Kidney epithelial cell (primary cell): ENCODE measurements at regions not wholly inside any gene's neighbourhood (a gene's known extent, or its start where the extent isn't known, plus 50 kb on each side); places are given as distances from the start of the nearest gene placed in this dataset.
A peak's percentile ranks its signal among the peaks of the same experiment; 100 is the strongest.

Experiments used
- DNase-seq: peaks from one replicate; pipeline ENCODE4 v3.0.0-alpha.2; 2010; ENCODE audit warnings: low read depth
- H3K27me3 ChIP-seq: 2 replicates; pipeline ENCODE4 v1.6.0; 2011; ENCODE audit warnings: low read length; ENCODE audit not compliant: control insufficient read depth, insufficient read depth
- H3K36me3 ChIP-seq: 2 replicates; pipeline ENCODE4 v1.5.1; 2011; ENCODE audit warnings: low read length; ENCODE audit not compliant: control insufficient read depth, insufficient read depth
- H3K4me3 ChIP-seq: 2 replicates; pipeline ENCODE4 v1.5.1; 2011; ENCODE audit warnings: low read depth, mild to moderate bottlenecking, control low read depth, low read length
- TF ChIP-seq, protein P1 (sequence below): IDR thresholded peaks from 2 replicates; pipeline ENCODE4 v1.5.1; 2011; ENCODE audit warnings: mild to moderate bottlenecking, moderate library complexity, low read length, control low read depth, inconsistent platforms; ENCODE audit not compliant: insufficient read depth, poor library complexity, severe bottlenecking

DNA sequence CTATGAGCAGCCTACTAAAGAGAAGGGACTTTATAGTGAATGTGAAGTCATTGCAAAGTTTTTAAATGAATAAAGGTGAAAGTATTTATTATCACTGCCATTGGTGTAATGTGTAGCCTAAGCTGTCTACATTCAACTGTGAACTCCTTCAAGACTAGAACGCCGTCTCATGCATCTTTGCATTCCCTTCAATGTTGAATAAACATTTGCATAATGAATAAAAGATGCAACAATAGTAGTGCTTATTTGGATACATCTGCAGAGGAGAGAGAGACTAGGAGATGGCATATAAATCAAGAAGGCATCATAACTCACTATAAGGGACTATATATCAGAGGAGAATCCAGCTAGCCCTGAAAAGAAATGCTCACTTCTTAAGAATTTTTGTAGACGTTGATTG lies 1623.8 kb upstream of the TENM3 start:
- DNase-seq = no peak
- Histone ChIP-seq H3K36me3 (no peaks in the 10 kb centered on the region), H3K4me3 (no peak overlapping the region), H3K27me3 (no peaks in the 10 kb centered on the region)
- TF ChIP-seq, protein P1, sequence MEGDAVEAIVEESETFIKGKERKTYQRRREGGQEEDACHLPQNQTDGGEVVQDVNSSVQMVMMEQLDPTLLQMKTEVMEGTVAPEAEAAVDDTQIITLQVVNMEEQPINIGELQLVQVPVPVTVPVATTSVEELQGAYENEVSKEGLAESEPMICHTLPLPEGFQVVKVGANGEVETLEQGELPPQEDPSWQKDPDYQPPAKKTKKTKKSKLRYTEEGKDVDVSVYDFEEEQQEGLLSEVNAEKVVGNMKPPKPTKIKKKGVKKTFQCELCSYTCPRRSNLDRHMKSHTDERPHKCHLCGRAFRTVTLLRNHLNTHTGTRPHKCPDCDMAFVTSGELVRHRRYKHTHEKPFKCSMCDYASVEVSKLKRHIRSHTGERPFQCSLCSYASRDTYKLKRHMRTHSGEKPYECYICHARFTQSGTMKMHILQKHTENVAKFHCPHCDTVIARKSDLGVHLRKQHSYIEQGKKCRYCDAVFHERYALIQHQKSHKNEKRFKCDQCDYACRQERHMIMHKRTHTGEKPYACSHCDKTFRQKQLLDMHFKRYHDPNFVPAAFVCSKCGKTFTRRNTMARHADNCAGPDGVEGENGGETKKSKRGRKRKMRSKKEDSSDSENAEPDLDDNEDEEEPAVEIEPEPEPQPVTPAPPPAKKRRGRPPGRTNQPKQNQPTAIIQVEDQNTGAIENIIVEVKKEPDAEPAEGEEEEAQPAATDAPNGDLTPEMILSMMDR = no peak

DNA sequence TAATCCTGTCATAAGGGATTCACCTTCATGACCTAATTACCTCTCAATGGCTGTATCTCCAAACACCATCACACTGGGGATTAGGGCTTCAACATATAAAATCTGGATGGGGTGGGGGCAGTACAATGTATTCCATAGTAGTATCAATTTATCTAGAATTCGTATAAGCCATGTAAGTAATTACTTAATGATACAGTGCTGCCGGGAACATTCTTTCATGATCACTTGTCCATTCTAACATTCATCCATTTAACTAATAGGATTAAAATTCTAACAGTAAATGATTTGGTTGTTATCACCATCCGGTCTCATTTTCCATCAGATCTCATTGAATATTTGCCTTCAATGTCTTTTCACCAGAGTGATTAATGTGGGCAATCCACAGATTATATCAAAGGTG lies 1620.9 kb upstream of the TENM3 start:
- DNase-seq = no peak
- no peaks in the 10 kb centered on the region for H3K27me3 ChIP-seq
- no peak overlapping the region for H3K4me3 ChIP-seq
- H3K36me3 ChIP-seq = no peaks in the 10 kb centered on the region
- TF ChIP-seq, protein P1 = no peak

DNA sequence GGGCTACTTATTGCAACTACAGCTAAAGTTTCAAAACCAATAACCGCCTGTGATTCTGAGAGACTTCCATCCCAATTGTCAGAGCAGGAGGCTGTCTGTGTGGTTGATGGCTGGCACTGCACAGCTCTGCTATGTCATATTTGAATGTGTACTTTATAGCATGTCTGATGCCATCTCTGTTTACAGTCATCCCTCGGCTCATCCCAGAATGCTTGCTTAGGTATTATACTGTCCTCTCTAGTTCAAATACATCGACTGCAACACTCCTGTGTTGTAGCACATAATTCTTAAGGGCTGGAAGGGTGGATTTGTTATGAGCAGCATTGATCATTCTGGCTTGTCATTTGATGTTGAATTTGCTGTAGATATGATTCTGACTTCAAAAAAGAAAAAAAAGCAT lies 1617.5 kb upstream of the TENM3 start:
- TF ChIP-seq, protein P1 = no peak
- no peak for DNase-seq
- H3K4me3 ChIP-seq = no peak overlapping the region
- no peaks in the 10 kb centered on the region for H3K36me3 ChIP-seq
- H3K27me3 ChIP-seq = no peaks in the 10 kb centered on the region

DNA sequence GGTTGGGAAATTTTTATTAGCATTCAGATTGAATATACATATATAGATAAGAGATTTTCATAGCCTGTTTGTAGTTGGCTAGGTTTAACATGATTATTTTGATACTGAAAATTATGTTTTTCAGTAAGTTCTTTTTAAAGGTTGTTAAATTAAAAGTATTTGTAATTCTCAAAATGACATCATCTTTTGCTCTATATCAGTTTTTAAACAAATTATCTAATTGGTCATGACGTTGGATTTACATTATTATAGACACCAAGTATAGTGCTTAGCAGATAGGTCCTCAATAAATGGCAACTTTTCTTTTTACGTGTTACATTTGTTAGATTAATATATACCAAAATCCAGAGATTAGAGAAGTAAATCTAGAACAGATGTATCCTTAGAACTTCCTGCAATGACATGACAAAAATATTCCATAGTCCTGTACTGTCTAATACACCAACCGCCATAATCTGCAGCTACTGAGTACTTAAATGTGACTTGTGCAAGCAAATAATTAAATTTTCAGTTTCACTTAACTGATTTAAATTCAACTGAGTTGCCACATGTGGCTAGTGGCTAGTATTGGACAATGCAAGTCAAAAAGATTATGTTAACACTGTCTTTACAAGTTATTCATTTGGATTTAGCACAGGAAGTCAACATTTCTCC lies 1613.1 kb upstream of the TENM3 start:
- Histone ChIP-seq H3K27me3 (no peaks in the 10 kb centered on the region), H3K4me3 (no peak overlapping the region), H3K36me3 (no peaks in the 10 kb centered on the region)
- TF ChIP-seq, protein P1 = no peak
- DNase-seq = no peak

DNA sequence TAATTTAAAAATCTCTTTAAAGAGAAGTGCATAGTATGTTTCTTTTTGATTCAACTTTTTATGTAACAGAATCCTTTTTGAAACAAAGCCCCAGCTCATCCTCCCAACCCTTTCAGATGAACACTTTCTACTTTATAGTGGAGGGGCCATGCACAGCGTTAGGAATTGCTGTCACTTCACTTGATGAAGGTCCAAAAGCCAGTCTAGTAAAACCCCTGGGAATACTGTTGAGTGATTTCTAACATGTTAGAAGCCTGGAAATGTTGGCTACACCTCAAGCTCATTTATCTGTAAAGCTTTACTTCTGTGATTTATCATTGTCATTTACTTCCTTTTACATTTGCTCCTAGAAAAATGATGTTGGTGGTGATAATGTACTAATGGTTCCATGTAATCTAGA lies 1608.9 kb upstream of the TENM3 start:
- Histone ChIP-seq H3K27me3 (no peaks in the 10 kb centered on the region), H3K4me3 (no peak overlapping the region), H3K36me3 (no peaks in the 10 kb centered on the region)
- TF ChIP-seq, protein P1 = no peak
- no peak for DNase-seq

DNA sequence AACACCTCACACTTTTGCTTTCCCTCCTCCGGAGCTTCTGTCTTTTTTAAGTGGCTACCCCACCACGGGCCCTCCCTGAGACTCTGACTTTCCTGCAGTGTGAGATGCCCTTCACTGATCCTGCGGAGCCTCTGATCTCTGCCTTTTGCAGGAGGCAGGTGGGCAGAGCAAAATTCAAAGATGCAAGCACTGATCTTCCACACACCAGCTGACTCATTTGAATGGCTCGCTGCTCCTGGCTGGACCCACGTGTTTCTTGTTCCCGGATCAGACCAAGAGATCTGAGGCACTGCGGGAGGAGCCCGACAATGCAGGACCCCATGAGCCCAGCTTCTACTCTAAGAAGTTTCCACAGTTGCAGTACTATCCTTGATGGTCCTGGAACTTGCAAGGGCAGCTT lies 1607.9 kb upstream of the TENM3 start:
- no peaks in the 10 kb centered on the region for H3K36me3 ChIP-seq
- DNase-seq = peak; percentile 54
- H3K27me3 ChIP-seq = no peaks in the 10 kb centered on the region
- TF ChIP-seq, protein P1 = no peak
- no peak overlapping the region for H3K4me3 ChIP-seq
